ENCODE measurements at regions not wholly inside any gene's neighbourhood (a gene's known extent, or its start where the extent isn't known, plus 50 kb on each side); places are given as distances from the start of the nearest gene placed in this dataset.

GRCh38 chr7:109246330-109247077 lies 676.8 kb downstream of the DNAJB9 start:
- TF ChIP-seq CTCF (CRISPR knock-in tag; IDR thresholded peaks at IDR 0.05) (no peak), FOXO4 (CRISPR knock-in tag; conservative IDR thresholded peaks at IDR 0.05) (no peak), ZNF660 (CRISPR knock-in tag; IDR thresholded peaks at IDR 0.05; ENCODE audit: borderline replicate concordance, low read depth) (no peak), CHD4 (IDR thresholded peaks at IDR 0.05; ENCODE audit: borderline replicate concordance, low read length) (no peak), ZNF274 (CRISPR knock-in tag; IDR thresholded peaks at IDR 0.05) (no peak), ZNF616 (CRISPR knock-in tag; IDR thresholded peaks at IDR 0.05; ENCODE audit: low read depth) (no peak), PREB (CRISPR knock-in tag; IDR thresholded peaks at IDR 0.05) (no peak), MLLT10 (CRISPR knock-in tag; IDR thresholded peaks at IDR 0.05) (no peak)
